KMS-11 (cell line): ENCODE measurements at regions not wholly inside any gene's neighbourhood (a gene's known extent, or its start where the extent isn't known, plus 50 kb on each side); places are given as distances from the start of the nearest gene placed in this dataset.

Source experiments
- H2AFZ ChIP-seq: fragments of 200-600 bp; sonication (generic); 2 replicates; pipeline ENCODE4 v1.6.1; 2016; ENCODE audit warnings: antibody characterized with exemption, mixed run types, low read depth
- H3K27ac ChIP-seq: fragments of 200-600 bp; sonication (generic); 2 replicates; pipeline ENCODE4 v1.6.1; 2016; ENCODE audit warnings: mild to moderate bottlenecking, mixed run types
- H3K27me3 ChIP-seq: fragments of 200-600 bp; sonication (generic); 2 replicates; pipeline ENCODE4 v1.6.1; 2017; ENCODE audit warnings: mild to moderate bottlenecking, low read depth, mixed run types, moderate library complexity; ENCODE audit not compliant: insufficient read depth
- H3K36me3 ChIP-seq: fragments of 200-600 bp; sonication (generic); 2 replicates; pipeline ENCODE4 v1.6.1; 2017; ENCODE audit warnings: mild to moderate bottlenecking, mixed run types; ENCODE audit not compliant: insufficient read depth
- H3K4me1 ChIP-seq: fragments of 200-600 bp; sonication (generic); 2 replicates; pipeline ENCODE4 v1.6.1; 2016; ENCODE audit warnings: mild to moderate bottlenecking, low read depth, mixed run types; ENCODE audit not compliant: poor library complexity, severe bottlenecking
- H3K4me2 ChIP-seq: fragments of 200-600 bp; sonication (generic); 2 replicates; pipeline ENCODE4 v1.7.0; 2016; ENCODE audit warnings: mild to moderate bottlenecking, mixed run types
- H3K4me3 ChIP-seq: fragments of 200-600 bp; sonication (generic); IDR thresholded peaks from 2 replicates; pipeline ENCODE4 v1.6.1; 2017; ENCODE audit warnings: low read depth, low read length, mixed read lengths; ENCODE audit not compliant: insufficient read depth
- H3K79me2 ChIP-seq: fragments of 200-600 bp; sonication (generic); 2 replicates; pipeline ENCODE4 v1.6.1; 2016; ENCODE audit warnings: low read depth, mixed run types; ENCODE audit not compliant: insufficient read depth
- H3K9ac ChIP-seq: fragments of 200-600 bp; sonication (generic); 2 replicates; pipeline ENCODE4 v1.6.1; 2016; ENCODE audit warnings: mild to moderate bottlenecking, mixed run types
- H4K20me1 ChIP-seq: fragments of 200-600 bp; sonication (generic); 2 replicates; pipeline ENCODE4 v1.6.1; 2016; ENCODE audit warnings: mild to moderate bottlenecking, mixed run types; ENCODE audit not compliant: insufficient read depth
- TF ChIP-seq, protein P1 (sequence below): fragments of 200-600 bp; sonication (generic); conservative IDR thresholded peaks from 2 replicates; pipeline ENCODE4 v1.6.1; 2017; ENCODE audit warnings: low read depth, mild to moderate bottlenecking, antibody characterized with exemption, low read length, moderate library complexity, mixed read lengths

DNA sequence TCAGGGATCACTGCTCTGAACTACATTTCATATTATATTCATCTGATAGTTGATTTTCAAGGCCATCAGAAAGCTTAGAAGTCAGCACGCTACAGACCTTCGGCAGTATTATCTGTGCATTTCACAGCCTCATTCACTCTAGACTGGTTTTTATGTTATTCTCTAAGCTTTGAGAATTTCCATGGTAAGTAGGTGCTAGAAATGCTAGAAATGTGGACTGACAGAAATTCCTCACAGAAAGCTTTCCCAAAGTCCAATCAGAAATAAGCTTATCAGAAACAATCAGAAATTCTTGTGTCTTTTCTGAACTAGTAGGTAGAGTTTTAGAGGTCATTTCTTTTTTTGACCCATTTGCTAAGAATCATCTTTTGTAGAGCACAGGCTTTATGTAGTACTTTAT lies 176.6 kb downstream of the TMTC3 start:
- TF ChIP-seq, protein P1, sequence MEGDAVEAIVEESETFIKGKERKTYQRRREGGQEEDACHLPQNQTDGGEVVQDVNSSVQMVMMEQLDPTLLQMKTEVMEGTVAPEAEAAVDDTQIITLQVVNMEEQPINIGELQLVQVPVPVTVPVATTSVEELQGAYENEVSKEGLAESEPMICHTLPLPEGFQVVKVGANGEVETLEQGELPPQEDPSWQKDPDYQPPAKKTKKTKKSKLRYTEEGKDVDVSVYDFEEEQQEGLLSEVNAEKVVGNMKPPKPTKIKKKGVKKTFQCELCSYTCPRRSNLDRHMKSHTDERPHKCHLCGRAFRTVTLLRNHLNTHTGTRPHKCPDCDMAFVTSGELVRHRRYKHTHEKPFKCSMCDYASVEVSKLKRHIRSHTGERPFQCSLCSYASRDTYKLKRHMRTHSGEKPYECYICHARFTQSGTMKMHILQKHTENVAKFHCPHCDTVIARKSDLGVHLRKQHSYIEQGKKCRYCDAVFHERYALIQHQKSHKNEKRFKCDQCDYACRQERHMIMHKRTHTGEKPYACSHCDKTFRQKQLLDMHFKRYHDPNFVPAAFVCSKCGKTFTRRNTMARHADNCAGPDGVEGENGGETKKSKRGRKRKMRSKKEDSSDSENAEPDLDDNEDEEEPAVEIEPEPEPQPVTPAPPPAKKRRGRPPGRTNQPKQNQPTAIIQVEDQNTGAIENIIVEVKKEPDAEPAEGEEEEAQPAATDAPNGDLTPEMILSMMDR = no peak

DNA sequence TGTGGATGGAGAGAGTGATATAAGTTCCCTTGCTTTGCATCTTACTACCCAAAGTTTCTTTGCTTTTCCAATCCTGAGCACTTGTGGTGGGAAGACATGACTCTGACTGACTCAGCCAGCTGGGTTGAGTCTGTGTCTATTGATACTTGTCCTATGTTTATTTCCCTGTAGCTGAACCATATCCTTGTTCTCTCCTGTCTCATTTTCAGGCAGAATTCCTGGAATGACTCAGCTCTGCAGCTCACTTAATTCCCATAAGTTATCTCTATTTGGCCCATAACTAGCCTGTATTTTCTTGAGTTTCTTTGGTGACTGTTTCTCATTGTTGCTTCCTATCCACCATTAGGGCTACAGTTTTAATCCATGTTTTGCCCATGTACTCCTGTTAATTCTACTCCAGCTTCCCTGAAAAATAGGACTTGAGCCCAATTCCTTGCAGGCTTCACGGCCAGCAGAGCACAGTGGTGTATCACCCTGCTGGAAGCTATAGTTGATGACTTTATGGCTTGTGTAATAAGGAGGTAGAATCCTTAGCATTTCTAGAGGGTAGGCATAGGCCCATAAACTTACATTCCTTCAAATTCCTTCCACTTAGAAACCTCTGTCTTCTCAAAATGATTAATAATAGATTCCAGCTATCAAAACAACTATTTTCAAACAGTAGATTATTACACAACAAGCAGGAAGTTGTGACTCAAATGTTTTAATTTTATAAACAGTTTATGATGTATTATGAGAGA lies 183.1 kb downstream of the TMTC3 start:
- Histone ChIP-seq H3K4me1 (no peaks in the 10 kb centered on the region), H3K4me3 (no peak overlapping the region), H2AFZ (no peak overlapping the region), H3K4me2 (no peak overlapping the region), H3K27ac (no peak overlapping the region), H4K20me1 (no peaks in the 10 kb centered on the region), H3K27me3 (no peaks in the 10 kb centered on the region), H3K36me3 (no peaks in the 10 kb centered on the region), H3K9ac (no peak overlapping the region), H3K79me2 (no peaks in the 10 kb centered on the region)
- TF ChIP-seq, protein P1 = no peak

More for the DNA sequence above, 176.6 kb downstream of the TMTC3 start:
- H3K79me2 ChIP-seq = no peaks in the 10 kb centered on the region
- H3K4me1 ChIP-seq = peaks cover 21% of the 10 kb centered on the region
- H3K4me2 ChIP-seq = no peak overlapping the region
- no peaks in the 10 kb centered on the region for H3K36me3 ChIP-seq
- no peaks in the 10 kb centered on the region for H4K20me1 ChIP-seq
- H3K4me3 ChIP-seq = no peak overlapping the region
- no peak overlapping the region for H3K27ac ChIP-seq
- no peaks in the 10 kb centered on the region for H3K27me3 ChIP-seq
- H2AFZ ChIP-seq = no peak overlapping the region
- H3K9ac ChIP-seq = no peak overlapping the region

DNA sequence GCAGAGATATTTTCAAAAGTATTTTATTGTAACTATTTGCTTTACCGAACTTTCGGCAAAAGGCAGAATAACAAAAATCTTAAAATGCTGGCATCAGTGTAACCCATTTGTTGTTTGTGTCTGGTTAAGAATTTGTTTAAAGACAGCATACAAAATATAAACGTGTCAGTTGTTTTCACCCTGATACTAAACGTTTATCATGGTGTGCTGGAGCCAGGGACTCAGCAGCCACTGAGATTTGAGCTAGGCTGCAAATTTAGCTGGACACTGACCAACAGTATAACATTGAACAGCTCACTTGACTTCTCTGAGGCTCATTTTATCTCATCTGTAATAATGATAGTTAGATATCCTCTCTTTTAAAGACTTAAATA lies 183.7 kb downstream of the TMTC3 start:
- H3K9ac ChIP-seq = no peak overlapping the region
- H4K20me1 ChIP-seq = no peaks in the 10 kb centered on the region
- H3K4me3 ChIP-seq = no peak overlapping the region
- TF ChIP-seq, protein P1 = no peak
- no peak overlapping the region for H3K27ac ChIP-seq
- no peaks in the 10 kb centered on the region for H3K27me3 ChIP-seq
- no peaks in the 10 kb centered on the region for H3K4me1 ChIP-seq
- no peak overlapping the region for H2AFZ ChIP-seq
- H3K79me2 ChIP-seq = no peaks in the 10 kb centered on the region
- H3K4me2 ChIP-seq = no peak overlapping the region
- no peaks in the 10 kb centered on the region for H3K36me3 ChIP-seq

DNA sequence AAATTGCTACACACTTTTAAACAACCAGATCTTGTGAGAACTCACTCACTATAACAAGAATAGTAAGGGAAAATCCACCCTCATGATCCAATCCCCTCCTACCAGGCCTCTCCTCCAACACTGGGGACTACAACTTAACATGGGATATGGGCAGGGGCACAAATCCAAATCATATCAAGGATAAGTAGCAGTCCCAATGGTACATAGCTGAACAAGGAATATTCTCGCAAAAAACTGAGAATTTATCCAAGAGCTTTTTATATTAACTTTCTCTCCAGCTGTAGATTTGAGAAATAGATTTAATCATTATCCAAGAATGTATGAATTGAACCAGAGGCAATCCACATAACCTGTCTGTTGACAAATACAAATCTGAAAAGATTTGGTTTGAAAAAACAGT lies 185.2 kb downstream of the TMTC3 start:
- Histone ChIP-seq H2AFZ (no peak overlapping the region), H4K20me1 (no peaks in the 10 kb centered on the region), H3K4me3 (no peak overlapping the region), H3K4me1 (peaks cover 5% of the 10 kb centered on the region), H3K27me3 (no peaks in the 10 kb centered on the region), H3K36me3 (no peaks in the 10 kb centered on the region), H3K79me2 (no peaks in the 10 kb centered on the region), H3K27ac (no peak overlapping the region), H3K9ac (no peak overlapping the region), H3K4me2 (no peak overlapping the region)
- TF ChIP-seq, protein P1 = no peak
